ENCODE measurements at regions not wholly inside any gene's neighbourhood (a gene's known extent, or its start where the extent isn't known, plus 50 kb on each side); places are given as distances from the start of the nearest gene placed in this dataset.
A peak's percentile ranks its signal among the peaks of the same experiment; 100 is the strongest.
"Not testable (repeated sequence)": the region's sequence is repeated elsewhere in the genome, so short reads cannot be mapped to it uniquely, and the experiment has no call there.

DNA sequence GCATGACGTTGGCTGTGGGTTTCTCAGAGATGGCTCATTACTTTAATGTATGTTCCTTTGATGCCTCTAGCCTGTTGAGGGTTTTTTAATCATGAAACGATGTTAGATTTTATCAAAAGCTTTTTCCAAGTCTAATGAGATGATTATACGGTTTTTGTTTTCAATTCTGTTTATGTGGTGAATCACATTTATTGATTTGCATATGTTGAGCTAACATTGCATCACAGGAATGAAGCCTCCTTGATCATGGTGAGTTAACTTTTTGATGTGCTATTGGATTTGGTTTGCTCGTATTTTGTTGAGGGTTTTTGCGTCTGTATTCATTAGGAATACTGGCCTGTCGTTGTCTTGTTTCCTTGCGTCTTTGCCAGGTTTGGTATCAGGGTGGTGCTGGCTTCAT is 52.3 kb upstream of the PTPN12 start:
- DNase-seq (ENCODE audit: extremely low read depth in 1 of 11, low read depth in 9 of 11, low spot score in 4 of 11), result no peak

DNA sequence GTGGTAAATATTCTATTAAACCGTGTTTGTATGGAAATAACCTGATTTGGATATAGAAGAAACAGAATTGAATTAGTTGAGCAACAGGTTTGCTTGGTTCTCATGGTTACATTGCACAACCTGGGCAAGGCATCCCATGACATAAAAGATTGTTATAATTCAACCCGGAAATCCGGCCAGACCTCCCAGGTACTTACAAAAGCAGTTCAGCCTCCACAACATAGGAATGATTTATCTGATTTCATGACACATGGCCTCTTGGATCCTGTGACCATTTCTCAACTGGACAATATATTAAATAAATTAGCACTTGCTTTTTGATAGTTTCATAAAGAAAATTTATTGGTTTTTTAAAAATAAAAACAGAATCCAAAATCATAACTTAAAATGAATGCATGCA is 55.1 kb upstream of the PTPN12 start:
- DNase-seq (ENCODE audit: extremely low read depth in 1 of 11, low read depth in 9 of 11, low spot score in 4 of 11), result peak in 8 of 11 donors; percentile 4 to 41 (median 16)

DNA sequence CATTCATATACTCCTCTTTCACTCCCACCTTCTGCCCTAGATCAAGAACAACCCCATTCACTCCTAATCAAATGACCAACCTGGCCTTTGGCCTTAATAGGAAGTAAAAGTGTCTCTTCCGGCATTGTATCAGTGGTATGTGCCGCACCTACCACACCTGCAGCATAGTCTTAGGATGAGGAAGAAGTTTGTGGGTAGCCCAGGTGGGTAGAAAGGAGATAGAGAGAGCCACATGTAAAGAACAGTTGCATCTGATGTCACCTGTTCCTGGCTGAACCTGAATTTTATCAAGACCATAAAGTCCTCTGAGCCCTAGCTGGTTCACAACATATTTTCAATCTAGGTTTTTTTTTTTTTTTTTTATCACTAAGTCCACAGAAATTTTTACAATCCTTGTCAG is 55.5 kb upstream of the PTPN12 start:
- no peak for DNase-seq (ENCODE audit: extremely low read depth in 1 of 11, low read depth in 9 of 11, low spot score in 4 of 11)

DNA sequence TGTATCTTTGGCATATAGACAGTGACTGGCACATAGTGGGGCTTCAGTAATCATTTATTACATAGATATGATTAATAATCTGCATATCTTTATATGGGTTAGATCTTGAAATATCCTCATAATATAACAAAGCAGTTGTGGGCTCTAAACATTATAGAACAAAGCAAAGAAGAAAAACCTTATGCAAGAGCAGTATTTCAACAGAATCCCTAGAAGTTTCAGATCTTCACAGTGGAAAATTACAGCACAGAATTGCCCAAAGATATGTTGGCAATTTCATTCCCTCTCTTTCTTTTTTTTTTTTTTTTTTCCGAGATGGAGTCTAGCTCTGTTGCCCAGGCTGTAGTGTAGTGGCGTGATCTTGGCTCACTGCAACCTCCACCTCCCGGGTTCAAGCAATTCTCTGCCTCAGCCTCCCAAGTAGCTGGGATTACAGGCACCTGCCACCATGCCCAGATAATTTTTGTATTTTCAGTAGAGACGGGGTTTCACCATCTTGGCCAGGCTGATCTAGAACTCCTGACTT is 56.9 kb upstream of the PTPN12 start:
- not testable (repeated sequence) for DNase-seq (ENCODE audit: extremely low read depth in 1 of 11, low read depth in 9 of 11, low spot score in 4 of 11)

DNA sequence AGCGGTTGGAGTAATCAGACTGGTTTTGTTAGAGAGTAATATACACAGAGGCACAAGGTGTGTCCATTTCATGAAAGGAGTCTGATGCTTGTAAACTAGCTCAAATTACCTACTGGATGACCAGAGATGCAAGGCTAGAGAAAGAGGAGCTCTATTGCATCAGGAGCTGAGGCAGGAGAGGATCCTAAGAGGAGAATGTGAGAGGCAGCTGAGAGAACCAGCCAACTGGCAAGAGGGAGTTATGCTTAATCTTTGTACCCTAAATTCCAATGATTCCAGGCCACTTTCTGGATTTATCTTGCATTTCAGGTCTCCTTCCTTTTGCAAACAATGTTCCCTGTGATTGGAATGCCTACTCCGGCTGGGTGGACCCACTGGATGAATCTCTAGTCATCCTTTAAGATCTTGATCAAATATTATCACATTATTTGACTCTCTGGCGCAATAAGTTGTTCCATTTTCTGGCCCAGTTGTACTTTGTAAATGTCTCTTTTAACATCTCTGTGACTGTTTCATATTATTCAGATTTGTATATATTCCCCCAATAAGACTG is 57.5 kb upstream of the PTPN12 start:
- DNase-seq (ENCODE audit: extremely low read depth in 1 of 11, low read depth in 9 of 11, low spot score in 4 of 11), result no peak

DNA sequence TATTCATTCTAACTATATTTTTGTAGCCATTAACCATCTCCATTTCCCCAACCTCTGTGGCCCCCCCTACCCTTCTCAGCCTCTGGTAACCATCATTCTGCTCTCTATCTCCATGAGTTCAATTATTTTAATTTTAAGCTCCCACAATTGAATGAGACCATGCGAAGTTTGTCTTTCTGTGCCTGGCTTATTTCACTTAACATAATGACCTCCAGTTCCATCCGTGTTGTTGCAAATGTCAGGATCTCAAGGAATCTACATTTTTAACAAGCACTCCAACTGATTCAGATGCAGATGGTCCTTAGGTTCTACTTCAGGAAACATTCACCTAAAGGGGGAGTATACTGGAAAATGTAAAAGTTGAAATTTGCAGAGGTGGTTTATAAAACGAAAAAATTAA is 60.2 kb upstream of the PTPN12 start:
- DNase-seq (ENCODE audit: extremely low read depth in 1 of 11, low read depth in 9 of 11, low spot score in 4 of 11), result no peak

DNA sequence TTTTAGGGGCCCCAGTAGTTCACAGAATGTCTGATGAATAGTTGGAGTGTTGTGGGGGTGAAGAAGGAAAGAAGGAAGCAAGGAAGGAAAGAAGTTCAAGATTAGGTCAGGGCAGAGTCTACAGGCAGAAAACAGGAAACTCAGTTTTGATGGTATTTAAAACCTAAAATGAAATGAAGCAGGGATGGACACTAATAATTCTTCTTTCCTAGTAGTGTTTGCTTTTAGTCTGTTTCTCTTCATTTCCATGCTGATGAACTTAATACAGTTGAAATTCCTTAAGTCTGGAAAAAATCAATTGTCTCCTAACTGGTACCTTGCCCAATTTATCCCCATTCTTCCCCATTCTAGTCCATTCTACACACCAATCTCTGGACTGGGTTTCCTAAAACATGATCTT is 59.0 kb upstream of the GSAP start:
- no peak for DNase-seq (ENCODE audit: extremely low read depth in 1 of 11, low read depth in 9 of 11, low spot score in 4 of 11)

DNA sequence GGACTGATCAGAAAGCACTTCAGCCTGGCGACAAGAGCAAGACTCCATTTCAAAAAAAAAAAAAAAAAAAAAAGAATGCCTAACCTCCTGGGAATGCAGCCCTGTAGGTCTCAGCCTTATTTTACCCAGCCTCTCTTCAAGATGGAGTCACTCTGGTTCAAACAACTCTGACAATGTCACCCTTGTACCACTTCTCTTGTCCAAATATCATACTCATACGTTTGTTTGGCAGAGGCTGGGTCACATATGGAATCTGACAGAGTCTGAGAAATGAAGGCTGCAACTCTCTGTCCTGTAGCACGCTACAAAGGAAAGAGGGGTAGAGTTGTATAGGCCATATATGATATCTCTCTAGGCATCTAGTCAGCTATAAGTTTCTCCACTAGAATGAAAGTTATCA is 58.6 kb upstream of the GSAP start:
- no peak for DNase-seq (ENCODE audit: extremely low read depth in 1 of 11, low read depth in 9 of 11, low spot score in 4 of 11)

DNA sequence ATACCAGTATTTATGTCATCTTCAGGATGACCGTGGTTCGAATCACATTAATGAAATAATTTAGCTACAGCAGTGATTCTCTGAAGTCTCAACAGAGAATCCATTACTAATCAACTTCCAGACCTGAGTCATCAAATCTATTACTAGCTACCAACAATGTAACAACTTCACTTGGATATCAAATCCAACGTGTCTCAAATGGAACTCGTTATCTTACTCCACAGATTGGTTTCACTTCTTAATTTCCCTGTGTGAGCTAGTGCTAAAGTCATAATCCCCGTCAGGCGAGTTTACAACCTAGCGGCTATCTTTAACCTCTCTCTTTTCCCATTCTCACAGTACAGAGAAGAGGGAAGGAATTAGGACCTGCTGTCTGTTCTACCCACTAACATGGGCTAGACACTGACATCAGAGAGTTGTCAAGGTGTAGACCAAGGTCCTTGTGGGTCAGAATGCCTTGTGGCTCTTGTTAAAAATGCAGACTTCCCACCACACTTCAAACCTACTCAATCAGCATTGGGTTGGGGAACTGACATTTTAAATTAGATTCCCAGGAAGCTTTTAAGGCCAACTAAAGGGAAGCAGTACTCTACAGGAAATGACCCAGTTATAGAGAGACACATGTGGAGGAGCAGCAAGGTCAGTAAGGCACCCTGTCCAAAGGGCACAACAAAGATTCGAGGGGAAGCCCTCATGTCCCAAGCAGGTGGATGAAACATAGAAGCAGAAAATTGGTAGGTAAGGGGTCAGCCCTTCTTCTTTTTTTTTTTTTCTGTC is 57.3 kb upstream of the GSAP start:
- DNase-seq (ENCODE audit: extremely low read depth in 1 of 11, low read depth in 9 of 11, low spot score in 4 of 11), result no peak

DNA sequence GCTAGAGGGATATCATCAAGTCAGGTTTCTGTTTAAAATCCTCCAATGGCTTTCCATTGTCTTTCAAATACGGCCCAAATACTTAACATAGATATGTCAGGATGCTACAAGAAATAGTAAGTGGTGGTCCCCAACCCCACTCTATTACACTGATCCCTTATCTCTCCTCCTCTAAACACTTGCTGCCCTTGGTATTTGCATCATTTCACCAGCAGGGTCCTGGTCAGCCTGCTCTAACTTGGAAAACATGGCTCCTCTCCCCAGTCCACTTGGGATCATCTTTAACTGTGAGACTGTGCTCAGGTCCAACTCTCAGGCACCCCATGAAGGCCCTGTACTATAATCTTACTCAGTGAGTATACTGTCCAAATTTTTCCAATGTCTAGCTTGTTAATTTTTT is 53.8 kb upstream of the GSAP start:
- no peak for DNase-seq (ENCODE audit: extremely low read depth in 1 of 11, low read depth in 9 of 11, low spot score in 4 of 11)

DNA sequence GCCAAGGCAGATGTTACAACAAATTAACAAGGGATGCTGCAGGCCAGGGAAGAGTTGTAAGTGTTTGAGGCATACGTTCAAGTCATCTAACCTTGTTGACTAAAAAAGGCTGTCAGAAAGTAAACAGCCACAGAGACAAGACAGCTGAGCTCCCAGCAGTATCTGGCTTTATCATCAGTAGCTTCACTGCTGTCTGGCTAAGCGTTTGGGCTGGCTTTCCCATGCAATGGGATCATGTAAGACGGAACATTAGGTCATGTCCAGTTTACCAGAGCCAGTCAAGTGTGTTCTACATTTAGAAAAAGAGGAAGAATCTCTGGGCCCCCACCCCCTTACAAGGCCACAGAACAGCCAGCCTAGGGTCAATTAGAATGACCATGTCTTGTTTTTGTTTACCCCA is 51.3 kb upstream of the GSAP start:
- no peak for DNase-seq (ENCODE audit: extremely low read depth in 1 of 11, low read depth in 9 of 11, low spot score in 4 of 11)

DNA sequence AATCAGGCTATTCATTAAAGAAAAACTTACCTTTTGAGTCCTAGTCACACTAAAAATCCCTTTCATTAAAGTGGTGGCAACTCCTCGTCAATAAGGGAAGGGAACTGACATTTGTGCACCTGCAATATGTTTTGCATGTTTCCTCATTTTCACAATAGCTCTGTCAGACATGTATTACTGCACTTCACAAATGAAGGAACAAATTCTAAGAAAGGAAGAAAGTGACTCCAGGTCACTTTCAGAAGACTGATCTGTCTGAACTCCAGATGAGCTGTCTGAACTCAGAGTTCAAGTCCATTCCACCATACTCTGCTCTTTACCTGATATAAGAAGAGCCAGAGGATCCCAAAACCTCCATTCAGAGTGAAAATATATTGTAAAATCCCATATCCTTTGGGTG is 50.3 kb upstream of the GSAP start:
- no peak for DNase-seq (ENCODE audit: extremely low read depth in 1 of 11, low read depth in 9 of 11, low spot score in 4 of 11)
